ENCODE measurements at regions not wholly inside any gene's neighbourhood (a gene's known extent, or its start where the extent isn't known, plus 50 kb on each side); places are given as distances from the start of the nearest gene placed in this dataset.

GRCh38 chr6:113445201-113445600 lies 411.9 kb upstream of the MARCKS start (continued):
- no peak for TF ChIP-seq RAD21 (IDR thresholded peaks at IDR 0.05; ENCODE audit: low read depth)
- TF ChIP-seq CEBPB (IDR thresholded peaks at IDR 0.05; ENCODE audit: low read depth): no peak
- TF ChIP-seq EZH2phosphoT487 (IDR thresholded peaks at IDR 0.05; ENCODE audit: borderline replicate concordance): no peak
- TF ChIP-seq JUND (IDR thresholded peaks at IDR 0.05): no peak
- TF ChIP-seq ZFX (IDR thresholded peaks at IDR 0.05): no peak
- TF ChIP-seq ELF1 (IDR thresholded peaks at IDR 0.05; ENCODE audit: borderline replicate concordance, low read depth): no peak

DNA sequence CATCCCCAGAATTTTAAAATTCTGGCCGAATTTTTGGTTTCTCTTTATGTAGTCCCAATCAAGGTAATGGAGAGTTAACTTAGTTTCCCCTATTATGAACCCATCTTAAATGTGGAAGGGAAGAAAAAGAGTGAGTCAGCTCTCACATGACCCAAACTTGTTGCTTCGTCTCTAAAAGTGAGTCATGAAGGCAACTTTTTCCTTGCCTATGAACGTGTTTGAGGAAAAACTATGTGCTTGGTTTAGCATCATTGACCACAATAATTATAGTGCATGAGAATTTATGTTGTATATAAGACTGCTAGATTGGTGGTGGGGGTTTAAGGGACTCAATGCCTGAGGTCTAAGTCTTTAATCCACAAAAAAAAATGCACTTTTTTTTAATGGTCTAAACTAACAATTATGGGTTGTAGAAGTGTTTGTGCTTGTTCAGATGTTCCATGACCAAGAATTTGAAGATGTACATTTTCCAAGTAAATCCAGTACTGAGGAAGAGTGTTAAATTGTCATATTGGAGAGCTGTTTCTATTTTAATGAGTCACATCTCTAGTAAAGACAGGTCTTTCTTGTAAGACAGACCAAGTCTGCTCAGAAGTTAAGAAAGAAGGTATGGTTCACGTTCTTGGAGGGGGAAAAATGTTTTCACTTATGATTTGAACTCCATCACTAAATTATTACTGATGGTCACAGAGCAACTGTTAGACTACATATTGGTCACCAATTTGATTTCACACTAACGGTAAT lies 409.9 kb upstream of the MARCKS start:
- H3K4me2 ChIP-seq (ENCODE audit: low read length): peak overlapping the region; percentile 43
- DNase-seq (ENCODE audit: low read depth, low spot score) (no peak), ATAC-seq (0 out of 2 replicates have a peak, but pooled peaks have one; percentile 27)
- no peaks in the 10 kb centered on the region for H3K27me3 ChIP-seq (ENCODE audit: insufficient read depth, low read length)
- H3K4me1 ChIP-seq (ENCODE audit: control insufficient read depth in 1 of 2, insufficient read depth in 2 of 2, low read length in 2 of 2): peaks cover 4 to 37% of the 10 kb centered on the region in 2 experiments; a peak in 3 of 4 replicates
- H3K27ac ChIP-seq (ENCODE audit: low read depth, low read length): no peak overlapping the region
- POLR2A ChIA-PET: interaction anchor here (2.0 kb wide), 1 partner anchor 17 kb away, joined by 6 read pairs; no protein-coding TSS in a partner anchor
- no peaks in the 10 kb centered on the region for H3K36me3 ChIP-seq (ENCODE audit: control insufficient read depth in 1 of 2, insufficient read depth in 2 of 2, low read length in 2 of 2)
- H3K79me2 ChIP-seq (ENCODE audit: insufficient read depth, low read length): no peaks in the 10 kb centered on the region
- RAD21 ChIA-PET (ENCODE audit: low non-redundant PET in 1 of 2, low total read pairs in 2 of 2, uncharacterized antibody in 2 of 2, unreplicated experiment in 2 of 2): no interaction called here
- H3K9me3 ChIP-seq (ENCODE audit: control insufficient read depth in 1 of 2, insufficient read depth in 1 of 2, low read depth in 1 of 2, low read length in 2 of 2): no peaks in the 10 kb centered on the region
- no peak overlapping the region for H3K9ac ChIP-seq (ENCODE audit: low read length)
- H3K9me2 ChIP-seq (ENCODE audit: insufficient read depth): no peaks in the 10 kb centered on the region
- CTCF ChIA-PET: interaction anchor here (2.8 kb wide), 1 partner anchor 14 kb away, joined by 9 read pairs; no protein-coding TSS in a partner anchor
- intact Hi-C loops (cut with micrococcal nuclease): no loop called here
- BruUV-seq (replicated peaks): no TSS peak
- no peaks in the 10 kb centered on the region for H4K20me1 ChIP-seq (ENCODE audit: insufficient read depth)
- H3K4me3 ChIP-seq (replicated peaks in 1 of 2; ENCODE audit: low read depth in 1 of 2, low read length in 2 of 2): no peak overlapping the region
- TF ChIP-seq SP1 (IDR thresholded peaks at IDR 0.05; ENCODE audit: low read depth) (peak; percentile 32; the same call in 1 of the 2 replicates), JUND (IDR thresholded peaks at IDR 0.05) (peak; percentile 74), FOSL1 (IDR thresholded peaks at IDR 0.05; ENCODE audit: low read depth) (peak; percentile 74), CEBPB (IDR thresholded peaks at IDR 0.05; ENCODE audit: low read depth) (peak; percentile 89), POLR2AphosphoS5 (IDR thresholded peaks at IDR 0.05; ENCODE audit: low read depth, low read length) (no peak)
- H2AFZ ChIP-seq (ENCODE audit: low read depth, low read length, poor library complexity, severe bottlenecking): peak overlapping the region; percentile 71
